ENCODE measurements at regions not wholly inside any gene's neighbourhood (a gene's known extent, or its start where the extent isn't known, plus 50 kb on each side); places are given as distances from the start of the nearest gene placed in this dataset.

GRCh38 chr20:11261533-11262000, 587.8 kb upstream of the JAG1 start:
- DNase-seq, result no peak

- peak; percentile 1 to 47 for DNase-seq
These were observed 592.8 kb upstream of the JAG1 start for GRCh38 chr20:11266571-11266970.

- no peak for DNase-seq
These were observed 593.4 kb upstream of the JAG1 start for GRCh38 chr20:11267131-11267761.

GRCh38 chr20:11267762-11268335, 594.0 kb upstream of the JAG1 start:
- no peak for DNase-seq

GRCh38 chr20:11270566-11270965, 596.8 kb upstream of the JAG1 start:
- DNase-seq, result no peak

GRCh38 chr20:11271319-11271718, 597.5 kb upstream of the JAG1 start:
- no peak for DNase-seq

GRCh38 chr20:11271920-11272594, 598.3 kb upstream of the JAG1 start:
- no peak for DNase-seq

GRCh38 chr20:11274141-11274594, 600.4 kb upstream of the JAG1 start:
- DNase-seq, result peak; percentile 67 to 69

GRCh38 chr20:11275740-11276139, 601.9 kb upstream of the JAG1 start:
- no peak for DNase-seq

- DNase-seq, result no peak
These were observed 603.4 kb upstream of the JAG1 start for GRCh38 chr20:11277170-11277569.

GRCh38 chr20:11277858-11278257, 604.1 kb upstream of the JAG1 start:
- DNase-seq, result no peak

GRCh38 chr20:11278461-11278860, 604.7 kb upstream of the JAG1 start:
- no peak for DNase-seq

- no peak for DNase-seq
These were observed 607.4 kb upstream of the JAG1 start for GRCh38 chr20:11281240-11281639.

GRCh38 chr20:11281768-11282167, 608.0 kb upstream of the JAG1 start:
- no peak for DNase-seq

- DNase-seq, result no peak
These were observed 613.3 kb upstream of the JAG1 start for GRCh38 chr20:11287126-11287525.

- DNase-seq, result no peak
These were observed 621.5 kb upstream of the BTBD3 start for GRCh38 chr20:11296221-11296620.

GRCh38 chr20:11296951-11297350, 620.7 kb upstream of the BTBD3 start:
- no peak for DNase-seq

- no peak for DNase-seq
These were observed 616.0 kb upstream of the BTBD3 start for GRCh38 chr20:11301699-11302098.

- DNase-seq, result no peak
These were observed 615.3 kb upstream of the BTBD3 start for GRCh38 chr20:11302436-11302835.

GRCh38 chr20:11304795-11305194, 612.9 kb upstream of the BTBD3 start:
- DNase-seq, result no peak

- no peak for DNase-seq
These were observed 612.3 kb upstream of the BTBD3 start for GRCh38 chr20:11305406-11305805.

- no peak for DNase-seq
These were observed 606.0 kb upstream of the BTBD3 start for GRCh38 chr20:11311659-11312224.

GRCh38 chr20:11315525-11315924, 602.2 kb upstream of the BTBD3 start:
- DNase-seq, result no peak

GRCh38 chr20:11316244-11316643, 601.4 kb upstream of the BTBD3 start:
- DNase-seq, result no peak
